ENCODE measurements at regions not wholly inside any gene's neighbourhood (a gene's known extent, or its start where the extent isn't known, plus 50 kb on each side); places are given as distances from the start of the nearest gene placed in this dataset.

- Histone ChIP-seq H2BK20ac (ENCODE audit: low read depth, low read length) (no peak overlapping the region), H4K20me1 (ENCODE audit: insufficient read depth, low read length) (no peaks in the 10 kb centered on the region), H4K8ac (ENCODE audit: low read depth in 2 of 2, low read length in 2 of 2) (no peak overlapping the region), H3K4me2 (ENCODE audit: low read depth, low read length) (no peak overlapping the region), H3K4me1 (ENCODE audit: control insufficient read depth, insufficient read depth, low read length) (no peaks in the 10 kb centered on the region), H4K5ac (ENCODE audit: low read depth, low read length) (no peak overlapping the region), H2AK5ac (ENCODE audit: low read depth, low read length) (no peak overlapping the region), H2BK120ac (ENCODE audit: low read depth, low read length) (no peak overlapping the region), H3K18ac (ENCODE audit: low read depth, low read length) (no peak overlapping the region), H3K56ac (ENCODE audit: extremely low read depth, insufficient read depth, low read length) (no peak overlapping the region), H3K9me1 (ENCODE audit: insufficient read depth, low read length) (no peaks in the 10 kb centered on the region), H2BK15ac (ENCODE audit: low read depth, low read length) (no peak overlapping the region), H3K14ac (replicated peaks; ENCODE audit: low read depth, low read length) (no peak overlapping the region), H4K91ac (ENCODE audit: insufficient read depth, low read depth, low read length) (no peak overlapping the region), H3K9ac (ENCODE audit: low read depth, low read length) (no peak overlapping the region), H2AK9ac (replicated peaks; ENCODE audit: low read depth, low read length, poor library complexity) (no peak overlapping the region), H3K23ac (ENCODE audit: low read depth, low read length) (no peak overlapping the region), H2BK5ac (ENCODE audit: low read depth, low read length, poor library complexity, severe bottlenecking) (no peak overlapping the region), H3K79me1 (ENCODE audit: low read depth in 1 of 2, low read length in 2 of 2) (no peaks in the 10 kb centered on the region), H3K4ac (ENCODE audit: low read depth, low read length) (no peak overlapping the region), H3K36me3 (ENCODE audit: control insufficient read depth, insufficient read depth, low read length) (no peaks in the 10 kb centered on the region), H3K9me3 (ENCODE audit: control insufficient read depth, insufficient read depth, low read length) (no peaks in the 10 kb centered on the region), H2AFZ (replicated peaks; ENCODE audit: low read length, poor library complexity) (no peak overlapping the region), H3K27ac (ENCODE audit: insufficient read depth, low read length) (no peak overlapping the region), H3K27me3 (ENCODE audit: control insufficient read depth, insufficient read depth, low read length) (no peaks in the 10 kb centered on the region), H3K4me3 (ENCODE audit: insufficient read depth, low read depth, low read length) (no peak overlapping the region)
- no peak for TF ChIP-seq MAFK (IDR thresholded peaks at IDR 0.05; ENCODE audit: low read depth, low read length)
- no peak for TF ChIP-seq POLR2A (IDR thresholded peaks at IDR 0.05; ENCODE audit: low read depth, low read length)
- TF ChIP-seq MAZ (IDR thresholded peaks at IDR 0.05; ENCODE audit: borderline replicate concordance, low read depth, low read length): no peak
- TF ChIP-seq NFE2L2 (IDR thresholded peaks at IDR 0.05; ENCODE audit: low read depth, low read length): no peak
- no peak for TF ChIP-seq MXI1 (IDR thresholded peaks at IDR 0.05; ENCODE audit: borderline replicate concordance, low read depth, low read length)
- TF ChIP-seq, protein P1, sequence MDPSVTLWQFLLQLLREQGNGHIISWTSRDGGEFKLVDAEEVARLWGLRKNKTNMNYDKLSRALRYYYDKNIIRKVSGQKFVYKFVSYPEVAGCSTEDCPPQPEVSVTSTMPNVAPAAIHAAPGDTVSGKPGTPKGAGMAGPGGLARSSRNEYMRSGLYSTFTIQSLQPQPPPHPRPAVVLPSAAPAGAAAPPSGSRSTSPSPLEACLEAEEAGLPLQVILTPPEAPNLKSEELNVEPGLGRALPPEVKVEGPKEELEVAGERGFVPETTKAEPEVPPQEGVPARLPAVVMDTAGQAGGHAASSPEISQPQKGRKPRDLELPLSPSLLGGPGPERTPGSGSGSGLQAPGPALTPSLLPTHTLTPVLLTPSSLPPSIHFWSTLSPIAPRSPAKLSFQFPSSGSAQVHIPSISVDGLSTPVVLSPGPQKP (IDR thresholded peaks at IDR 0.05; ENCODE audit: borderline replicate concordance, low read depth, low read length): no peak
- TF ChIP-seq CEBPB (IDR thresholded peaks at IDR 0.05; ENCODE audit: low read depth, low read length): no peak
- TF ChIP-seq BHLHE40 (IDR thresholded peaks at IDR 0.05; ENCODE audit: low read depth, low read length): no peak
- TF ChIP-seq, protein P2, sequence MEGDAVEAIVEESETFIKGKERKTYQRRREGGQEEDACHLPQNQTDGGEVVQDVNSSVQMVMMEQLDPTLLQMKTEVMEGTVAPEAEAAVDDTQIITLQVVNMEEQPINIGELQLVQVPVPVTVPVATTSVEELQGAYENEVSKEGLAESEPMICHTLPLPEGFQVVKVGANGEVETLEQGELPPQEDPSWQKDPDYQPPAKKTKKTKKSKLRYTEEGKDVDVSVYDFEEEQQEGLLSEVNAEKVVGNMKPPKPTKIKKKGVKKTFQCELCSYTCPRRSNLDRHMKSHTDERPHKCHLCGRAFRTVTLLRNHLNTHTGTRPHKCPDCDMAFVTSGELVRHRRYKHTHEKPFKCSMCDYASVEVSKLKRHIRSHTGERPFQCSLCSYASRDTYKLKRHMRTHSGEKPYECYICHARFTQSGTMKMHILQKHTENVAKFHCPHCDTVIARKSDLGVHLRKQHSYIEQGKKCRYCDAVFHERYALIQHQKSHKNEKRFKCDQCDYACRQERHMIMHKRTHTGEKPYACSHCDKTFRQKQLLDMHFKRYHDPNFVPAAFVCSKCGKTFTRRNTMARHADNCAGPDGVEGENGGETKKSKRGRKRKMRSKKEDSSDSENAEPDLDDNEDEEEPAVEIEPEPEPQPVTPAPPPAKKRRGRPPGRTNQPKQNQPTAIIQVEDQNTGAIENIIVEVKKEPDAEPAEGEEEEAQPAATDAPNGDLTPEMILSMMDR (conservative IDR thresholded peaks at IDR 0.05; ENCODE audit: low read depth, low read length): no peak
- TF ChIP-seq SMC3 (IDR thresholded peaks at IDR 0.05; ENCODE audit: low read depth, low read length): no peak
- no peak for TF ChIP-seq CHD1 (IDR thresholded peaks at IDR 0.05; ENCODE audit: low read depth, low read length)
- TF ChIP-seq, protein P3, sequence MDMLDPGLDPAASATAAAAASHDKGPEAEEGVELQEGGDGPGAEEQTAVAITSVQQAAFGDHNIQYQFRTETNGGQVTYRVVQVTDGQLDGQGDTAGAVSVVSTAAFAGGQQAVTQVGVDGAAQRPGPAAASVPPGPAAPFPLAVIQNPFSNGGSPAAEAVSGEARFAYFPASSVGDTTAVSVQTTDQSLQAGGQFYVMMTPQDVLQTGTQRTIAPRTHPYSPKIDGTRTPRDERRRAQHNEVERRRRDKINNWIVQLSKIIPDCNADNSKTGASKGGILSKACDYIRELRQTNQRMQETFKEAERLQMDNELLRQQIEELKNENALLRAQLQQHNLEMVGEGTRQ (IDR thresholded peaks at IDR 0.05; ENCODE audit: low read depth, low read length): no peak
- TF ChIP-seq RAD21 (IDR thresholded peaks at IDR 0.05; ENCODE audit: low read length): no peak
- no peak for TF ChIP-seq RCOR1 (IDR thresholded peaks at IDR 0.05; ENCODE audit: insufficient replicate concordance, low read length)
- TF ChIP-seq RFX5 (IDR thresholded peaks at IDR 0.05; ENCODE audit: low read depth, low read length): no peak
- in situ Hi-C loops (cut with MboI; ENCODE audit: low sequenced_read_pairs): no loop called here
- ATAC-seq (ENCODE audit: low read depth): no peak
- dilution Hi-C loops (cut with HindIII; ENCODE audit: low sequenced_read_pairs, unreplicated experiment): no loop called here
- intact Hi-C loops (cut with micrococcal nuclease): no loop called here
- peak; percentile 1 for DNase-seq
- ChIA-PET CTCF (no interaction called here), POLR2A (ENCODE audit: unreplicated experiment) (no interaction called here)
- BruUV-seq (replicated peaks): no TSS peak
- WGBS, 2 experiments (ENCODE audit: extremely low coverage in 2 of 2, insufficient read length in 1 of 2): no CpG with 5 or more reads among the region's 2 CpGs
These were observed 1504.5 kb upstream of the PCDH20 start for GRCh38 chr13:62920159-62920558.
